PC-9 (cell line): ENCODE measurements at regions not wholly inside any gene's neighbourhood (a gene's known extent, or its start where the extent isn't known, plus 50 kb on each side); places are given as distances from the start of the nearest gene placed in this dataset.

Experiments used
- CTCF ChIP-seq: fragments of 200-600 bp; sonication (generic); conservative IDR thresholded peaks from 2 replicates; pipeline ENCODE4 v1.6.1; 2017; ENCODE audit warnings: mixed run types, antibody characterized with exemption, mild to moderate bottlenecking, moderate library complexity
- EZH2 ChIP-seq: fragments of 200-600 bp; sonication (generic); IDR thresholded peaks from 2 replicates; pipeline ENCODE4 v1.8.0; 2017; ENCODE audit warnings: antibody characterized with exemption, low read depth

- TF ChIP-seq CTCF: no peak
- TF ChIP-seq EZH2: no peak
Measured at GRCh38 chr16:17632667-17633066, 161.9 kb upstream of the XYLT1 start.
